Pancreas (tissue), 10 donors: ENCODE measurements at regions not wholly inside any gene's neighbourhood (a gene's known extent, or its start where the extent isn't known, plus 50 kb on each side); places are given as distances from the start of the nearest gene placed in this dataset.

Source experiments
- ATAC-seq, 4 donors: fragments of 200-7000 bp; cut with Tn5 transposase; one replicate each; pipeline versions ENCODE4 v1.8.0 to v1.9.1; 2020; ENCODE audit warnings: mild to moderate bottlenecking in 4 of 4, moderate library complexity in 4 of 4
- DNase-seq, 6 donors: peaks; one replicate each; pipeline ENCODE4 v3.0.0-alpha.2; 2020
- FAIRE-seq: peaks from 2 replicates; lab custom pipeline; 2012; peaks lifted over from hg19 to GRCh38; lab: Jason Lieb, UNC
- H3K27ac ChIP-seq, 4 donors: fragments of 200-600 bp; sonication (generic); 1 replicate in 3 of 4; 2 replicates in 1 of 4; pipeline versions ENCODE4 v1.5.0 to v1.8.0; 2020
- H3K27me3 ChIP-seq, 4 donors: fragments of 200-600 bp; one replicate each; pipeline ENCODE4 v1.8.0; 2021
- H3K36me3 ChIP-seq, 3 donors: fragments of 200-600 bp; sonication (generic) in 1 of 3; one replicate each; pipeline versions ENCODE4 v1.5.0 to v1.8.0; 2020 to 2021
- H3K4me1 ChIP-seq, 3 donors: fragments of 200-600 bp; one replicate each; pipeline ENCODE4 v1.8.0; 2021
- H3K4me3 ChIP-seq, 4 donors: fragments of 200-600 bp; sonication (generic) in 2 of 4; one replicate each; pipeline versions ENCODE4 v1.5.0 to v1.8.0; 2020 to 2021
- H3K9me3 ChIP-seq, 4 donors: fragments of 200-600 bp; one replicate each; pipeline ENCODE4 v1.8.0; 2021
- WGBS, 2 donors: extraction: QIAGEN DNeasy Blood & Tissue Kit; methylation state at CpG; one replicate each; pipeline ENCODE4 v1.1.7; 2013; 5-methylcytosine and 5-hydroxymethylcytosine counted together
- intact Hi-C, 3 donors: fragments of 100-400 bp; cut with DNase I; formaldehyde crosslinking; loops; one replicate each; pipeline versions ENCODE4 v1.11.1 to v1.14.2; 2022
- TF ChIP-seq, protein P1 (sequence below), 4 donors: fragments of 200-600 bp; sonication (generic) in 3 of 4; IDR thresholded peaks; one replicate each; pipeline versions ENCODE4 v1.5.0 to v1.8.0; 2021; ENCODE audit warnings: antibody characterized with exemption in 4 of 4
- donor health status: healthy with polysubstance abuse.
- donor health status: DM: no; HTN: no; CAD: no; lungs with moderate emphysema.
- donor health status: DM: no; HTN: no; CAD: no.
- donor health status: control.
- donor health status: control.
- donor health status: Bipolar disorder and iron deficiency.
- donor health status: DM: yes; HTN: yes; CAD: no.
- donor health status: DM: no; HTN: no; CAD: no.
- donor health status: DM: no; HTN: no; CAD: no.
- donor health status: DM: yes; HTN: yes; CAD: no.

DNA sequence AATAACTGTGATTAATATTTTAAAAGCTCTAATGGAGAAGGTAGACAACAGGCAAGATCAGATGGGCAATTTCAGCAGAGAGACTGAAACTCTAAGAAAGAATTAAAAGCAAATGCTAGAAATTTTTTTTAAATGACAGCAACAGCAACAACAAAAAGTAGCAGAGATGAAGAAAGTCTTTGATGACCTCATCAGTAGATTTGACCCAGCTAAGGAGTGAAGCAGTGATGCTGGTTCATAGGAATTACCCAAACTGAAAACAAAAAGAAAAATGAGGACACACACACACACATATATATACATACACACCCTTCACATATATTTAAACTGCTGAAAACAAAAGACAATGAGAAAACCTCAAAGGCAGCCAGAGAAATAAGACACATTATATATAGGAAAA is 197.6 kb upstream of the ARID1B start:
- H3K4me1 ChIP-seq = no peaks in the 10 kb centered on the region
- DNase-seq (no peak), ATAC-seq (no peak), FAIRE-seq (no peak)
- H3K4me3 ChIP-seq = no peak overlapping the region
- H3K9me3 ChIP-seq = no peaks in the 10 kb centered on the region
- intact Hi-C loops = no loop called here
- TF ChIP-seq, protein P1, sequence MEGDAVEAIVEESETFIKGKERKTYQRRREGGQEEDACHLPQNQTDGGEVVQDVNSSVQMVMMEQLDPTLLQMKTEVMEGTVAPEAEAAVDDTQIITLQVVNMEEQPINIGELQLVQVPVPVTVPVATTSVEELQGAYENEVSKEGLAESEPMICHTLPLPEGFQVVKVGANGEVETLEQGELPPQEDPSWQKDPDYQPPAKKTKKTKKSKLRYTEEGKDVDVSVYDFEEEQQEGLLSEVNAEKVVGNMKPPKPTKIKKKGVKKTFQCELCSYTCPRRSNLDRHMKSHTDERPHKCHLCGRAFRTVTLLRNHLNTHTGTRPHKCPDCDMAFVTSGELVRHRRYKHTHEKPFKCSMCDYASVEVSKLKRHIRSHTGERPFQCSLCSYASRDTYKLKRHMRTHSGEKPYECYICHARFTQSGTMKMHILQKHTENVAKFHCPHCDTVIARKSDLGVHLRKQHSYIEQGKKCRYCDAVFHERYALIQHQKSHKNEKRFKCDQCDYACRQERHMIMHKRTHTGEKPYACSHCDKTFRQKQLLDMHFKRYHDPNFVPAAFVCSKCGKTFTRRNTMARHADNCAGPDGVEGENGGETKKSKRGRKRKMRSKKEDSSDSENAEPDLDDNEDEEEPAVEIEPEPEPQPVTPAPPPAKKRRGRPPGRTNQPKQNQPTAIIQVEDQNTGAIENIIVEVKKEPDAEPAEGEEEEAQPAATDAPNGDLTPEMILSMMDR (IDR thresholded peaks at IDR 0.05) = no peak
- H3K36me3 ChIP-seq = no peaks in the 10 kb centered on the region
- no peak overlapping the region for H3K27ac ChIP-seq
- no peaks in the 10 kb centered on the region for H3K27me3 ChIP-seq

DNA sequence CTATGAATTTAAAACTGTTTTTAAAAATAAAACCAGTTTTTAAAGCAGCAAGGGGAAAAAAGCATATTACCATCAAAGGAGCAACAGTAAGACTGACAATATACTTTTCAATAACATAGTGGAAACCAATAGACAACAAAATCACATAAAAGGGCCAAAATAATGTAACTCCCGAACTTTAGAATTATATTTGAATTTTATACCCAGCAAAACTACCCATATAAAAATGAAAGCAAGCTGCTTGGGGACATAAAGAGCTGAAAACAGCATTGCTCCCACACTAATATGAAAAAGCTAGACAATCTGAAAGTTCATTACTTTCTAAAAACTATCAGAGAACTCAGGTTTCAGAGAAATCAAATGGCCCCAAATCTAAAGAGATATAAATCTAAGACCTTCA is 199.4 kb upstream of the ARID1B start:
- H3K4me3 ChIP-seq = no peak overlapping the region
- no peaks in the 10 kb centered on the region for H3K4me1 ChIP-seq
- H3K27ac ChIP-seq = no peak overlapping the region
- TF ChIP-seq, protein P1 (IDR thresholded peaks at IDR 0.05) = no peak
- intact Hi-C loops = no loop called here
- ATAC-seq (no peak), DNase-seq (no peak), FAIRE-seq (no peak)
- H3K9me3 ChIP-seq = no peaks in the 10 kb centered on the region
- H3K36me3 ChIP-seq = no peaks in the 10 kb centered on the region
- no peaks in the 10 kb centered on the region for H3K27me3 ChIP-seq
- 79 to 95% methylated on average over 1 of the region's 1 CpG for WGBS, 2 donors

GRCh38 chr6:156575361-156575760 is 201.8 kb upstream of the ARID1B start:
- Histone ChIP-seq H3K36me3 (no peaks in the 10 kb centered on the region), H3K4me3 (no peak overlapping the region), H3K27ac (no peak overlapping the region), H3K27me3 (no peaks in the 10 kb centered on the region), H3K4me1 (no peaks in the 10 kb centered on the region), H3K9me3 (no peaks in the 10 kb centered on the region)
- TF ChIP-seq, protein P1 (IDR thresholded peaks at IDR 0.05) = no peak
- ATAC-seq = no peak
- DNase-seq = no peak
- no peak for FAIRE-seq
- intact Hi-C loops = no loop called here

- intact Hi-C loops = loop anchor here in 1 of 3 donors (10.0 kb wide), 1 partner anchor 210 kb away; the partner anchor contains the start of gene ARID1B
- 68 to 69% methylated on average over 10 of the region's 10 CpGs for WGBS, 2 donors
- Histone ChIP-seq H3K27ac (no peak overlapping the region), H3K27me3 (no peaks in the 10 kb centered on the region), H3K36me3 (no peaks in the 10 kb centered on the region), H3K9me3 (no peaks in the 10 kb centered on the region), H3K4me3 (no peak overlapping the region), H3K4me1 (no peaks in the 10 kb centered on the region)
- ATAC-seq (no peak), DNase-seq (no peak), FAIRE-seq (no peak)
- TF ChIP-seq, protein P1 (IDR thresholded peaks at IDR 0.05) = no peak
Measured at GRCh38 chr6:156564807-156565149, 212.4 kb upstream of the ARID1B start.

DNA sequence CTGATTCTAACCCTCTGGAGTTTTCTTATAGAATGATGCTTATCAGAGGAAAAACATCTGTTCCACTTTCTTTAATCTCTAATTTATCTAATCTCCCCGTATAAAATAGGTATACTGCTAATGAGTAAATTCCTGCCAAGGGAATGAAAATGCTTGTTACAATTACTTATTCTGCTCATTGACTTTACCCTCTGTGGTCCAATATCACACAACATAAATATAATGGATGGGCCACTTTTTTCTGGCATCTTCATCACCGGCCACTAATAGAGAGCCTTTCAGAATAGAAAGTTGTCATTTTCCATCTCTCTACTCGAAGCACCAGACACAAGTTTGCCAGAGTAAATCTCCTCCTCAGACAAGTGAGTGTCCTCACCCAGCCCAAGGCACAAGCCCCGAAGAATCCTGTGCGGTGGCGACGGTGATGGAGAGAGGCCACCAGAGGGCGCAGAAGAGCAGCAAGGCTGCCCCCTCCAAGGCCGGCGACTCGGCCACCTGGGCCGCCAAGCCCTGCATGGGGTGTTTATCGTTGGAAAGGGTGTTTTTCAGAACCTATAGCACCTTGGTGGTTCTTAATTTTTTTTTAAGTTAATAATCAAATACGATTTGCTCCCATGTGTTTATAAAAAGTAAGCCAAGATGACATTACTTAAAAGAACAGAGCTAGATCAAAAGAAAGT is 212.9 kb upstream of the ARID1B start:
- H3K36me3 ChIP-seq = no peaks in the 10 kb centered on the region
- DNase-seq = peak; percentile 63 to 96 (median 81)
- 1 to 2% methylated on average over 14 of the region's 14 CpGs for WGBS, 2 donors
- H3K27ac ChIP-seq = no peak overlapping the region
- intact Hi-C loops = loop anchor here in 1 of 3 donors (10.0 kb wide), 1 partner anchor 211 kb away; the partner anchor contains the start of gene ARID1B
- peak; percentile 13 for FAIRE-seq
- no peak overlapping the region for H3K4me3 ChIP-seq
- TF ChIP-seq, protein P1 (IDR thresholded peaks at IDR 0.05) = peak; percentile 81 to 89 (median 87)
- ATAC-seq = peak; percentile 98 to 100 (median 99)
- no peaks in the 10 kb centered on the region for H3K9me3 ChIP-seq
- H3K27me3 ChIP-seq = no peaks in the 10 kb centered on the region
- no peaks in the 10 kb centered on the region for H3K4me1 ChIP-seq
